Ovary (tissue), 7 donors: ENCODE measurements at regions not wholly inside any gene's neighbourhood (a gene's known extent, or its start where the extent isn't known, plus 50 kb on each side); places are given as distances from the start of the nearest gene placed in this dataset.

Experiments
- DNase-seq, 5 donors: peaks; one replicate each; pipeline ENCODE4 v3.0.0-alpha.2; 2019 to 2020
- H3K27ac ChIP-seq, 2 donors: fragments of 200-600 bp; one replicate each; pipeline versions ENCODE4 v1.5.1 to v1.8.0; 2019 to 2022
- H3K27me3 ChIP-seq: fragments of 200-600 bp; one replicate; pipeline ENCODE4 v1.8.0; 2022
- H3K36me3 ChIP-seq: fragments of 200-600 bp; sonication (generic); one replicate; pipeline ENCODE4 v1.5.1; 2019
- H3K4me1 ChIP-seq: one replicate; pipeline ENCODE4 v1.8.1; 2013; ENCODE audit warnings: mild to moderate bottlenecking, moderate library complexity; ENCODE audit not compliant: insufficient read depth
- H3K4me3 ChIP-seq: fragments of 200-600 bp; sonication (generic); one replicate; pipeline ENCODE4 v1.5.1; 2017
- H3K9me3 ChIP-seq, 2 donors: fragments of 200-600 bp in 1 of 2; sonication (generic) in 1 of 2; one replicate each; pipeline versions ENCODE4 v1.5.1 to v1.8.1; 2013 to 2019; ENCODE audit warnings: mild to moderate bottlenecking in 1 of 2, moderate library complexity in 1 of 2
- EP300 ChIP-seq: sonication (generic); formaldehyde crosslinking; IDR thresholded peaks from one replicate; pipeline ENCODE4 v1.6.1; 2017; ENCODE audit warnings: antibody characterized with exemption
- POLR2A ChIP-seq: fragments of 450-650 bp; IDR thresholded peaks from one replicate; pipeline ENCODE4 v1.6.1; 2017; ENCODE audit warnings: antibody characterized with exemption, mild to moderate bottlenecking, moderate library complexity
- WGBS, 3 donors: extraction: QIAGEN DNeasy Blood & Tissue Kit in 1 of 3; methylation state at CpG; one replicate each; pipeline versions ENCODE4 v1.1.5 to v1.1.7; 2013 to 2017; 5-methylcytosine and 5-hydroxymethylcytosine counted together
- intact Hi-C, 4 donors: fragments of 100-400 bp; cut with DNase I; formaldehyde crosslinking; loops; one replicate each; pipeline versions ENCODE4 v1.11.0 to v1.15.1; 2022 to 2023
- TF ChIP-seq, protein P1 (sequence below), 3 donors: fragments of 450-650 bp in 2 of 3; fragments of 200-600 bp in 1 of 3; IDR thresholded peaks; one replicate each; pipeline versions ENCODE4 v1.5.1 to v1.8.0; 2016 to 2022; ENCODE audit warnings: antibody characterized with exemption in 3 of 3, mild to moderate bottlenecking in 1 of 3
- donor health status: DM: no; HTN: no; CAD: no; lungs with moderate emphysema.
- donor health status: DM: no; HTN: no; CAD: no.
- donor health status: Bipolar disorder and iron deficiency.
- donor health status: DM: no; HTN: no; CAD: no.
- donor health status: DM: yes; HTN: yes; CAD: no.

DNA sequence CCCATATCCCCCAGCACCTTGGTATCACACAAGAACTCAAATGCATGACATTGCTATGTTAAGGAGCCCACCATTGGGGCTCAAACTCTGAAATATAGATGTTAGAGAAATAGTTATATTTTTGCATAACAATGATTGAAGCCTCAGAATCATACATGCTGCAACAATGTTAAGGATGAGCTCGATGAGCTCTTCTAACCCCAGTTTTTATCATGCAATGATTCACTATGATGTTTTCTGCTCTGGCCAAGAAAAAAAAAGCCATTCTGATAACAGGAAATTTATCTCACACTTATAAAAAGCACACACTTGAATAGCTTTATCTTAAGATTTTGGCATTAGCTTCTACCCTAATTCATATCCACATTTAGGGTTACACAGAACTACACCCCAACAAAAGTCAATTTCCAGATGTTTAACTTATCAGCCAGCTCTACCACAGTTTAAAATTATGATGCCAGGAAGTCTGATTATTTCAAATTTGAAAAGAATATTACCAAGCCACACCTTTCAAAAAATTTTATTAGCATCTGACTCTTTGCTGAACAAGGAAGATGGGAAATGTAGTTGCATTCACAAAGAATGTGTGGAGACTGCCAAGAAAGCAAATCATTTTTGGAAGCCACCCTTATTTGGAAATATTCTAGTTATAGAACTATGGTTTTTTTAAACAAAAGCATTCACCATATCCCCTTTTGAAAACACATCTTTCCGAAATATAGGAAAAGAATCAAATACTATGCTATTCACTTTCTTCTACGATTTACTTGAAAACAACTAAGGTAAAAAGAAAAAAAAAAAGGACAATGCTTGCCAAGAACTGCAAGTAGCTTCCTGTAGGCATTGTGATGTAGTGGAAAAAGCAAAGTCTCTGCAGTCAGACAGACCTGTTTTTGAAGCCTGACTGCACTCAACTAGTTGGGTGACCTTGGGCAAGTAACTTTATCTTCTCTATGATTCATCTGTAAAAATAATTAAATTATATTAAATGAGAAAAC lies 100.8 kb upstream of the PLS3 start:
- WGBS, 3 donors = 24 to 28% (median 27%) methylated on average over 3 of the region's 3 CpGs
- TF ChIP-seq POLR2A (no peak), EP300 (no peak)
- TF ChIP-seq, protein P1, sequence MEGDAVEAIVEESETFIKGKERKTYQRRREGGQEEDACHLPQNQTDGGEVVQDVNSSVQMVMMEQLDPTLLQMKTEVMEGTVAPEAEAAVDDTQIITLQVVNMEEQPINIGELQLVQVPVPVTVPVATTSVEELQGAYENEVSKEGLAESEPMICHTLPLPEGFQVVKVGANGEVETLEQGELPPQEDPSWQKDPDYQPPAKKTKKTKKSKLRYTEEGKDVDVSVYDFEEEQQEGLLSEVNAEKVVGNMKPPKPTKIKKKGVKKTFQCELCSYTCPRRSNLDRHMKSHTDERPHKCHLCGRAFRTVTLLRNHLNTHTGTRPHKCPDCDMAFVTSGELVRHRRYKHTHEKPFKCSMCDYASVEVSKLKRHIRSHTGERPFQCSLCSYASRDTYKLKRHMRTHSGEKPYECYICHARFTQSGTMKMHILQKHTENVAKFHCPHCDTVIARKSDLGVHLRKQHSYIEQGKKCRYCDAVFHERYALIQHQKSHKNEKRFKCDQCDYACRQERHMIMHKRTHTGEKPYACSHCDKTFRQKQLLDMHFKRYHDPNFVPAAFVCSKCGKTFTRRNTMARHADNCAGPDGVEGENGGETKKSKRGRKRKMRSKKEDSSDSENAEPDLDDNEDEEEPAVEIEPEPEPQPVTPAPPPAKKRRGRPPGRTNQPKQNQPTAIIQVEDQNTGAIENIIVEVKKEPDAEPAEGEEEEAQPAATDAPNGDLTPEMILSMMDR (IDR thresholded peaks at IDR 0.05) = no peak
- H3K36me3 ChIP-seq = no peaks in the 10 kb centered on the region
- H3K27ac ChIP-seq = peak overlapping the region in 1 of 2 donors; percentile 29
- intact Hi-C loops = no loop called here
- H3K4me3 ChIP-seq = no peak overlapping the region
- no peaks in the 10 kb centered on the region for H3K27me3 ChIP-seq
- H3K4me1 ChIP-seq = no peaks in the 10 kb centered on the region
- DNase-seq = no peak
- no peaks in the 10 kb centered on the region for H3K9me3 ChIP-seq

DNA sequence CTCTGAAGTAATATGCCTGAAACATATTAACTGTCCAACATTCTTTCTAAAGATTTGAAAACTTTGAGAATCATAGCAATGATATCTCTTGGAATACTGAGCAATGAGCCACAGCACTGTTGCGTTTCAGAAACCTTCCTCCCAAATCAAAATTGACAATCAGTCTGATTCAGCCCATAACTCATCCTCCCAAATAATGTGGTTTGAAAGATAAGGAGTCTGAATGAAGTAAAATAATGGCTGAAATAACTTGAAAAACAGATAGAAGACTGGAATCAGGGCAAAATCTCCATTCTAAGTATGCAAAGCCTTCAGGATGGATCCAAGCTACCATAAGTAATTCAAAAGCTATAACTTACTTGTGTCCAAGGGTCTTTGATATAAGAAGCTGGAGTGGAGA lies 98.6 kb upstream of the PLS3 start:
- intact Hi-C loops = no loop called here
- WGBS, 3 donors = 23 to 34% (median 28%) methylated on average over 1 of the region's 1 CpG
- H3K27ac ChIP-seq = no peak overlapping the region

GRCh38 chrX:115467961-115468360 lies 93.0 kb upstream of the PLS3 start:
- Histone ChIP-seq H3K27me3 (no peaks in the 10 kb centered on the region), H3K4me1 (no peaks in the 10 kb centered on the region), H3K27ac (no peak overlapping the region), H3K9me3 (no peaks in the 10 kb centered on the region), H3K36me3 (no peaks in the 10 kb centered on the region), H3K4me3 (no peak overlapping the region)
- DNase-seq = no peak
- TF ChIP-seq, protein P1 (IDR thresholded peaks at IDR 0.05) = no peak
- TF ChIP-seq POLR2A (no peak), EP300 (no peak)
- intact Hi-C loops = no loop called here

More for the DNA sequence above, 98.6 kb upstream of the PLS3 start:
- no peak for TF ChIP-seq POLR2A
- TF ChIP-seq, protein P1 (IDR thresholded peaks at IDR 0.05) = no peak
- no peak for TF ChIP-seq EP300
- H3K4me1 ChIP-seq = no peaks in the 10 kb centered on the region
- no peaks in the 10 kb centered on the region for H3K36me3 ChIP-seq
- no peak for DNase-seq
- H3K4me3 ChIP-seq = no peak overlapping the region
- H3K27me3 ChIP-seq = no peaks in the 10 kb centered on the region
- no peaks in the 10 kb centered on the region for H3K9me3 ChIP-seq

GRCh38 chrX:115472131-115472530 lies 88.8 kb upstream of the PLS3 start:
- TF ChIP-seq POLR2A (no peak), EP300 (no peak)
- TF ChIP-seq, protein P1 (IDR thresholded peaks at IDR 0.05) = no peak
- intact Hi-C loops = no loop called here
- 51 to 58% (median 53%) methylated on average over 3 of the region's 3 CpGs for WGBS, 3 donors

More at GRCh38 chrX:115472131-115472530, 88.8 kb upstream of the PLS3 start:
- no peak overlapping the region for H3K4me3 ChIP-seq
- H3K9me3 ChIP-seq = no peaks in the 10 kb centered on the region
- H3K4me1 ChIP-seq = no peaks in the 10 kb centered on the region
- DNase-seq = no peak
- H3K27ac ChIP-seq = no peak overlapping the region
- no peaks in the 10 kb centered on the region for H3K27me3 ChIP-seq
- no peaks in the 10 kb centered on the region for H3K36me3 ChIP-seq
